ENCODE measurements at regions not wholly inside any gene's neighbourhood (a gene's known extent, or its start where the extent isn't known, plus 50 kb on each side); places are given as distances from the start of the nearest gene placed in this dataset.

DNA sequence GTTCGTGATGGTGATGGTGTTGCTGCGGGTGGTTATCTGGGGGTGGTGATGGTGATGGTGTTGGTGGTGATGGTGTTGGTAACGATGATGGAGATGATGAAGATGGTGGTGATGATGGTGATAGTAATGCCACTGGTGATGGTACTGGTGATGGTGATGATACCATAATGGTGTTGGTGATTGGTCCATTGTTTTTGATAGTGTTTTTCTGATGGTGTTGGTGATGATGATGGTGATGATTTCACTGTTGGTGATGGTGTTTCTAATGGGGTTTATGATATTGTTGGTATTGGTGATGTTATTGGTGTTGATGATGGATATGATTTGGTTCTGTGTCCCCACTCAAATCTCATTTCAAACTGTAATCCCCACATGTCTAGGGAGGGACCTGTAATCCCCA is 51.7 kb upstream of the PITRM1 start:
- DNase-seq (ENCODE audit: low read depth), result no peak
- TF ChIP-seq, protein P1, sequence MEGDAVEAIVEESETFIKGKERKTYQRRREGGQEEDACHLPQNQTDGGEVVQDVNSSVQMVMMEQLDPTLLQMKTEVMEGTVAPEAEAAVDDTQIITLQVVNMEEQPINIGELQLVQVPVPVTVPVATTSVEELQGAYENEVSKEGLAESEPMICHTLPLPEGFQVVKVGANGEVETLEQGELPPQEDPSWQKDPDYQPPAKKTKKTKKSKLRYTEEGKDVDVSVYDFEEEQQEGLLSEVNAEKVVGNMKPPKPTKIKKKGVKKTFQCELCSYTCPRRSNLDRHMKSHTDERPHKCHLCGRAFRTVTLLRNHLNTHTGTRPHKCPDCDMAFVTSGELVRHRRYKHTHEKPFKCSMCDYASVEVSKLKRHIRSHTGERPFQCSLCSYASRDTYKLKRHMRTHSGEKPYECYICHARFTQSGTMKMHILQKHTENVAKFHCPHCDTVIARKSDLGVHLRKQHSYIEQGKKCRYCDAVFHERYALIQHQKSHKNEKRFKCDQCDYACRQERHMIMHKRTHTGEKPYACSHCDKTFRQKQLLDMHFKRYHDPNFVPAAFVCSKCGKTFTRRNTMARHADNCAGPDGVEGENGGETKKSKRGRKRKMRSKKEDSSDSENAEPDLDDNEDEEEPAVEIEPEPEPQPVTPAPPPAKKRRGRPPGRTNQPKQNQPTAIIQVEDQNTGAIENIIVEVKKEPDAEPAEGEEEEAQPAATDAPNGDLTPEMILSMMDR (IDR thresholded peaks at IDR 0.05; ENCODE audit: control insufficient read depth, extremely low read depth, insufficient read depth), result no peak

GRCh38 chr10:3222626-3223025 is 50.0 kb upstream of the PITRM1 start:
- TF ChIP-seq, protein P1 (IDR thresholded peaks at IDR 0.05; ENCODE audit: control insufficient read depth, extremely low read depth, insufficient read depth), result no peak
- H3K4me3 ChIP-seq (ENCODE audit: low read depth, low read length), result no peak overlapping the region
- DNase-seq (ENCODE audit: low read depth), result no peak

More for the DNA sequence above, 51.7 kb upstream of the PITRM1 start:
- H3K4me3 ChIP-seq (ENCODE audit: low read depth, low read length), result no peak overlapping the region

Measured in LNCaP clone FGC (cell line).